NCI-H146 treated with DMSO at 0.1 percent for 48 hours (cell line): ENCODE measurements at regions not wholly inside any gene's neighbourhood (a gene's known extent, or its start where the extent isn't known, plus 50 kb on each side); places are given as distances from the start of the nearest gene placed in this dataset.
A peak's percentile ranks its signal among the peaks of the same experiment; 100 is the strongest.
"Not testable (repeated sequence)": the region's sequence is repeated elsewhere in the genome, so short reads cannot be mapped to it uniquely, and the experiment has no call there.

Experiments used
- DNase-seq: peaks from one replicate; lab custom pipeline; 2025; ENCODE audit not compliant: unreplicated experiment; lab: John Stamatoyannopoulos, UW

DNA sequence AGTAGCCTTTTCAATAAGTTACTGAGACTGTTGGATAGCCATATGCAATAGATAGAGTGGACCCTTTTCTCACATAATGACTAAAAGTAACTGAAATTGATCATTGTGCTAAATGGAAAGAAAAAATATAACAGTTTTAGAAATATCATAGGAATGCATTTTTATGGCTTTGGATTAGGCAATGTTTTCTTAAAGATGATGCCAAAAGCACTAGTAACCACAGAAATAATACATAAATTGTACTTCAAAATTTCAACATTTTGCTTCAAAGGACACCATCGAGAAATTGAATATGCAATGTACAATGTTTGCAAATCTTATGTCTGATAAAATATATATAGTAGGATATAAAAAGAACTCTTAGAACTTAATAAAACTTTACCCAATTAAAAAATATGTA, 1267.5 kb upstream of the CDH9 start:
- no peak for DNase-seq

DNA sequence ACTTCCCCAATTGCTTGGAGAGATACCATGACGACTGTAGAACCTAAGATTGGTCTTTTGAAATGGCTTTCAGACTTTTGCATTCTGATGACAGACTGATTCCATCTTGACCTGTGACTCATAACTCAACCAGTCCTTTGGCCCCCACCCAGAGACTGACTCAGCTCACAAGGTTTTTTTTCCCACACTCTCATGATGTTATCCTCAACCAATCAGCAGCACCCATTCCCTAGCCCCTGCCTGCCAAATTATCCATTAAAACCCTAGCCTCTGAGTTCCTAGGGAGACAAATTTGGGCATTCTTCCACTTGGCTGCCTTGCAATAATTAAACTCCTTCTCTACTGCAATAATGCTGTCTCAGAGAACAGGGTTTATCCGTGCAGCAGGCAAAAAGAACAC, 1263.3 kb upstream of the CDH9 start:
- DNase-seq: no peak

DNA sequence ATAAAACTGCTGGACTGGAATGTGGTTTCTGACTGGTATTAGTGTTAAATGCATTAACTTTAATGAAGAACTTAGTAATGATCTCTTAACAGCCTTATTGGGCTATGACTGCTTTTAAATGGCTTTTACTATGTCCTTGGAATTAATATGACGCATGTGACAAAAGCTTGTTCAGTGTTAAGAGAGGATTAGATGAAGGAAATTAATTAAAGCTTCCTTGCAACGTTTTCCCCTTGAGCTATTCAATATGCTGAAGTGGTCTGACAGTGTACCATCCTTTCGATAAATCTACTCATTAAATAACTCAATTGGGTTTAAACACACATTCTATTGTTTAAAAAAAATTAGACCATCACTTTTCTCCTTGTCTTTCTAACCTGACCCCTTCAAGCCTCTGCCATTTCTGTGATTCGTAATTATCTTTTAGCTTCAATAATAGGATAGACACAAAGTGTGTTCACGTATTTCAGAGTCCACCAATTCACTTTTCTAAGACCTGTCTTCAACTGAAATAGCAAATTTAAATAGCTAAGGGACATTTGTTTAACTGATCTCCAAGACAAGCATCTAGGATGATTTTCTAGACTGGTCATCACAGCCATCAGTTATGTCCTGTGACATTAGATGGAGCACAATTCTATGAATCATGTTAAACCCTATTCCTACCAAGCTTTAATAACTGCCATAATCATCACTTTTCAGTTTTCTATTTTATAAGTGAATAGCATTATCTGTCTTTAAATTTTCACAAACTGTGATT, 1258.0 kb upstream of the CDH9 start:
- DNase-seq: no peak

DNA sequence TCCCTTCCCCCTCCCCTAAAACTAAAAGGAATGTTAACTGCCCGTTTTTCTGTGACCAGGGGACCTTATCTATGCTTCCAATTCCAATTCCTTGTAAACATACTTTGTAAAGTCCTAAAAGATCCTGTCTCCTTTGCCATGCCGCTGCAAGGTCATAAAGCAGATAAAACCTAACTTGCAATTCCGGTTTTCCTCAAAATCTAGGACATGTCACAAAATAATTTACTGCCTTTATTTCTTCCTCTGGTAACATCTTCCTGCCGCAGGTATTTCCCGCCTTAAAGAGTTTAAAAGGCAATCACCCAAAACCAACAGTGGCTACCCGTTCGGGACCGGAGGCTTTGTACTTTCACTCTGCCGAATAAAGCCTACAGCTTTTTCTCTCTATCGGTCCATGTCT, 1248.6 kb upstream of the CDH9 start:
- not testable (repeated sequence) for DNase-seq

DNA sequence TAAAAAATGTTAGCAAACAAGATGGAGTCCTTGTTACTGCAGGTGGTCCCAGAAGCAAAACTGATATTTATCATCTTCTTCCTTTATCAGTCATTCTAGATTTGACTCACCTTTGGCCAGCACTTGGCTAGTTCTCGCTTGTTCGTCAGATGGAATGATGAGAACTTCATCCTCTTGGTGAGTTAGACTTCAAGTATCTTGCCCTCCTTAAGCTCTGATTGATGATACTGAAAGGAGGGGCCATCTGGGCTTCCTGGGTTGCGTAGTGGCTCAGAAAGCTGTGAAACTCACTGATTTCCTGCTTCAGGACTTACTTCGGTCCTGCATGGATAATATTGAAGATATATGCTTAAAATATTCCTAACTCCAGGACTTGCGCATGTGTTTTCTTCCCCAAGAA, 1248.2 kb upstream of the CDH9 start:
- no peak for DNase-seq

DNA sequence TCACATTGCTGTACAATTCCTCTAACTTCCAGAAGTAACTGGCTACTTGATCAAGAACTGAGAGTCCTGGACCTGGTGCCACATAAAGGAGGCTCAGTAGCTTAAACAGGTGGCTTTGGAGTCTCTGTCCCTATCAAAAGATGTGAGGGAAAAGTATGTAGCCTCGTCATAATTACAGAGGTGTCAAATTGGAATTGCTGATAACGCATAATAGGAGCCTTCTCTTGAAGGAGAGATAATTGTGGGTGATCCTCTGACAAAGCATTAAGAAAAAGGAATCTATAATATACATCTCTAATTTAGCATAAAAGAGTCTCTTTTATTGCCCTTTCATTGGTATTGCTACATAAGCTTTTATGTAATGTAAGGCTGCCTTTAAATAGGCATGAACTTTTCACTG, 1246.4 kb upstream of the CDH9 start:
- DNase-seq: peak; percentile 22

DNA sequence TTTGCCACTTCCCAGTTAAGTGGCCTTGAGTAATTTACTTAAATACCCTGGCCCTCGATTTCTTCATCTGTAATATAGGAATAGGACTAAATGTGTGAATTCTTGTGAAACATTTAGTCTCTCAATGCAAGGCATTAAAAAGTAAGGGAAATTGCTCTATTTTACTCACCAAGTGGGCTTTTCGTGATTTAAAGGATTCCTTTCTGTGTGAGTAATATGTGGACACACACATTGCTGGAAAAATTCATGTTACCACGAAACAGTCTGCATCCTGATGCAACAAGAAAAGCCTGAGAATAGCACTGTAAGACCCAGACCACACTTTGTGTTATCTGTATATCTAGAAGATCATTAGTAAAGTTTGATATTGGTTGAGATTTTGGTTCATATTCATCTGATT, 1243.0 kb upstream of the CDH9 start:
- no peak for DNase-seq

DNA sequence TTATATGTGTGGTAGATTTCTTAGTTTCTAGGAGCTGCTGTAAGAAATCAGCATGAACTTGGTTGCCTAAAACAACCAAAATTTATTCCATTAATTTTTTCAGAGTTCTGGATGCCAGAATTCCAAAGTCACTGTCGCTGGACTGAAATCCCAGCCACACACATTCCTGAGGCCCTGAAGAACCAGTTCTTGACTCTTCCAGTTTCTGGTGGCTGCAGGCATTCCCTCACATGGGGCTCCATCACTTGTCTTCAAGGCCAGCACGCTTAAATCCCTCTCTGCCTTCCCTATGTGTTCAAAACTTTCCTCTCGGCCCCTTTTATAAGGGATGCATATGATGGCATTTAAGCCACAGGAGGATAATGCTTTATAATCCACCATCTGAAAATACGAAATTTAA, 1237.5 kb upstream of the CDH9 start:
- no peak for DNase-seq

DNA sequence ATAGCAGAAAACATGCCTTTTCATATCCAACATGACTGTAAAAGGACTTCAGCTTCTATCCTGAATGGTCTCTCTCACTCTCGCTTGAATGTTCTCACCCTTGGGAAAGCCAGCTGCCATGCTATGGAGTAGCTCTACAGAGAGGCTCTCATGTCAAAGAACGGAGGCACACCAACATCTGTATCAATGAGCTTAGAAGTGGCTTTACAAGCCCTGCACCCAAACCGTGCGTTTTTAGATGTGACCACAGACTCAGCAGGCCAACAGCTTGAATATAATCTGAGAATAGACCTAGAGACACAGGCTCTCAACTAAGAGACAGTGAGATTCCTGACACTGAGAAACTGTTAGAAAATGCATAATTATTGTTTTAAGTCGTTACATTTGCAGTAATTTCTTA, 1231.6 kb upstream of the CDH9 start:
- no peak for DNase-seq

DNA sequence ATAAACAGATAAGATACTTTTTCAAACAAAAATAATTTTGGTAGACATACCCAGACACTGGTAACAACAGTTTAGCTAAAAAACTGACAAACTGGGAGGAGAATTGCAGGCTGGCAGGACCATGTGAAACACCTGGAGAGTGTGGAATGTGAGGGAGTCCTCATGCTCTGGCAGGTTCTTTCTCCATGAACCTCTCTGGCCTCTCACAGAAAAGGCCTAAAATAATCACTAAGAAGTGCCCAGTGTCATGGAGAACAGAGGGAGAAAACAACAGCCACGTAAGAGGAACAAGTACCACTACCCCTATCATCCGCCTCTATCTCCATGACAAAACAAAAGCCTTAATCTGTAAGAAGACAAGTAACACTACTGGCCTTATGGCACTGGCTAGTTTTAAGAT, 1227.5 kb upstream of the CDH9 start:
- DNase-seq: no peak

DNA sequence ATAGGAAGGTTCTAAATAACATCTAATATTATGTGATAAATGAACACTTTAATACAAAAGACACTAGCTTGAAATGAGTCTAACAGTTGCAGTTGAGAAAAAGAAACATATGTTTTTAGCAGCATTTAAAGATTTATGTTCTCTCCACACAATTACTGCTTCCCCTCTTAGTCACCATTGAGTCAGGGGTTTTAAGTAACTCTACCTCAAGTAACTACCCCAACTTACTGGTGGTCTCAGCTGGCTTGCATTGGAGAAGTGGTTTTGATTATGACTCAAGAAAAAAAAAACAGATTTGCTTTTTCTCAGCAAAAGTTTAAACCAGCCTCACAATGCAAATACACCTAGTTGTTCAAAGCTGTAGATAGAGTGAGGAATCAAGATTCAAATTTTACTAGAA, 1216.5 kb upstream of the CDH9 start:
- no peak for DNase-seq

DNA sequence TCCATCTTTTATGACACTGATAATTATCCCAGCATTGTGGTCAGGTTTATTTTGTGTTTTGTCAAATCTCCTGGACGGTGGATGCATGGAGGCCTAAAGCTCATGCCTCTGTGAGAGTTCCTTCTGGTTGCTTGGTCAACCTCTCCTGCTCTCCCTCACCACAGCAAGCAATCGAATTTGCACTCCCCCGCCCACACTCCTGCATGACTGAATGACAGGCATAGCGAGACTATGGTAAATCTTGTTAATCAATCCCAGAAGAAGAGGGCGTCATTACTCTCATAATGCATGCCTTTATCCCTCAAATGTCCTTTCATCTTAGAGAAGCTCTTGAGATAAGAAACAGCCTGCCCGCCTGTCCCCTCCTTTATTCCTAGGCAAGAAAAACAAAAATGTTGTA, 1215.0 kb upstream of the CDH9 start:
- no peak for DNase-seq

DNA sequence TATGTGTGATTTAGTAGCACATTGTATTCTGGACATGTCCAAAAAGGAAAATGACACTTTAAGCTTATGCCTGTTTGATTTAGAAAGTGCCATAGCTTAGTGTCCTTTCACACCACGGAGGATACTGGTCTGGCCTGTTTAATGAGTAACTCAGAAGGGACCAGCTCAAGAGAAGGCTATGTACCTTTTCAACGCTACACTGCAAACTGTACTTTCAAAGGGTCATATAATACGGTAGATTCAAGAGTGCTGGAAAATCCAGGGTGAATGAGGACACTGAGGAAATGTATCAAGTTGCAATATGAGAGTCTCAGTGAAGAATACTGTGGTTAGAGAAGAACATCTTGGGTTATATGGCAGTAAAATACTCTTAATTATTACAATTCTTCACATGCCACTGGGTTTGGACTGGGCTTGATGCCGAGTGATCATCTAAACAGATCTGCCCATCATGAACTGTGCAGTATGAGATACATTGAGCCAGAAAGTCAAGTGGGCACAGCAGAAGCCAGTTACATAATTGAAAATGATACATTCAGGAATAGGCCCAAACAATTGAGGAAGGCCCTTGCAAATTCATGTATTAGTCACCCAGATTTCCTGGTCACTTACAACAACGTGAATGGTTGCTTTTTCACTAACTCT, 1211.5 kb upstream of the CDH9 start:
- DNase-seq: no peak

DNA sequence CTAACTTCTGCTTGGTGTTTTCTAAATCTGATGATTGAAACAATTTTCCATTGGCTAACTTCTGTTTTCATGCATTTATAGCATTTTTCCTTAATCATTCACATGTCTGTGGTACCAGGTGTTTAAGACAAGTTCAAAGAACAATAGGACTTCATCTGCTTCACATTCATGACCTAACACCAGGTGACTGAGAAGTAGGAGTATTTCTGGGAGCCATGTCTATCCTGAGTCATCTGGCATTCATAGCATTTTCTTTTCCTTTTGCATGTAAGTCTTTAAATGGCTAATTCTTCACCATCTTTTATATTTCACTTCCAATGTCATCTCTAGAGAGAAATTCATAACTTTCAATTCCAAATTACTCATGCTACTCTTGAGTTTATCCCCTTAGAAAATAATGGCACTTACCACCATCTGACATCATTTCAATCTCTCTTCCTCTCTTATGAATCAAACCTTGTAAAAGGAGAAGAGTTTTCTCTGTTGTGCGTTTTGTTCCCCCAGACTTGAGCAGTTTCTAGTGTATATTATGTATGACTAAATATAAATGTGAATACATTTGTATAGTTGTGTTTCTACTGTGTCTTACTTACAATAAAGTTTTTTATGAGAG, 1196.1 kb upstream of the CDH9 start:
- no peak for DNase-seq

DNA sequence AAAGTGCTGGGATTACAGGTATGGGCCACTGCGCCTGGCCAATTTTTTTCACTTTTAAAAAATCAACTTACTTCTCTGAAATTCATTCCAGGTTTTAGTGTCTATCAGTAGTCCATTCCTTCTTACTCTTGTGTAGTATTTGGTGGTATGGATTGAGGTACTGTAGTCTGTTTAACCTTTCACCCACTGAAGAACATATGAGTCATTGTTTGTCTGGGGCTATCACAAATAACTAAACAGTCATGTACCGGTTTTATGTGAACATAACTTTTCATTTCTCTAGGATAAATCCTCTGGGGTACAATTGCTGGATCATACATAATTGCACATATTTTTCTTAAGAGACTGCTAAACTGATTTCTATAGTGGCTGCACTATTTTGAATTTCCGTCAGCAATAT, 1188.0 kb upstream of the CDH9 start:
- no peak for DNase-seq

DNA sequence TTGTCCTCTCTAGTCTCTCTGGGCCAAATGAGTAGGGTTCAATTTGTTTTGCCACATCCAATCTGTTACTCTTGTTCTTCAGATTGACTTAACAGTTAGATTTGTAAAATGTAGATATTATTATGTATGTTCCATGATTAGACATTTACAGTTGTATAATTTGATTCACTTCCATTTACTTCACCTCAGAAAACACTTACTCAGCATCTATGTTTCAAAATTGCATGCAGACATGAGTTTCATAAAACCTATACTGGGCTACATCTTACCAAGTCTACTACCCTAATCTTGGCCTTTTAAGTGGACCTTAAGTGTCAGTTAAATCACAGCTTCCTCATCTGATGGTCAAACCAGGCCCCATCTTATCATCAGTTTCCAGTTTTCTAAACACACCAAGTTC, 1181.2 kb upstream of the CDH9 start:
- no peak for DNase-seq

DNA sequence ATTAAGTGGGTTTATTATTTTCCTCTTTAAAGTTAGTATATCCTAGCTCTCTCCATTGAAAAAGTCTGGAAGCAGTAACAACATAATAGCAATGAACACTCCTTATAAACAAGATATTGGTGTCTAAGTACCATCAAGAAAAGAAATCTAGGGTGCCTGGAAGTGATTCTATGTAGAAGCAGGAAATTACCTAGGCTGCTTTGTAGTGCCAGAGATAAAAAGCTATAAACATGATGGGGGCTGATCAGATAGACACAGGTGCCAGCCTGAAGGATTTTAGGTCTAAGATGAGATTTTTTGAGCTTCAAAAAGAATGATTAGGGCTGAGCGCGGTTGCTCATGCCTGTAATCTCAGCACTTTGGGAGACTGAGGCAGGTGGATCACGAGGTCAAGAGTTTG, 1179.3 kb upstream of the CDH9 start:
- DNase-seq: no peak

DNA sequence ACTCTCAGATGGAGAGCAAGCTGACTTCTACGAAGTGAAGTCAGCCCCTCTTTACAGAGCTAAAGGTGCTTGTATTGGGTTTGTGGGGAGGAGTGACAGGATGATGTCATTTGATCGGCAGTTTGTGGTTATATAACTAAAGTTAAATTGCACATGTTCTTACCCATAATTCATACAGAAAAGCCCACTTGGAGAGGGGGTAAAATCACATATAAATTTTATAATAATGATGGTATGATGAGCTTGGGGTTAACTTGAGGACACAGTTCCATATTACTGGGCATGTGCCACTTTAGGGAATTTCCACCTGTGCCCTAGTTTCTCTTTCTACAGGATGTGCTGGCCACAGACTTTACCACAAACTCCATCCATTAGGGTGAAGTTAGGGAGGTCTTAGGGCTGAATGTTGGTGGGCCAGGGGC, 1178.6 kb upstream of the CDH9 start:
- DNase-seq: no peak

DNA sequence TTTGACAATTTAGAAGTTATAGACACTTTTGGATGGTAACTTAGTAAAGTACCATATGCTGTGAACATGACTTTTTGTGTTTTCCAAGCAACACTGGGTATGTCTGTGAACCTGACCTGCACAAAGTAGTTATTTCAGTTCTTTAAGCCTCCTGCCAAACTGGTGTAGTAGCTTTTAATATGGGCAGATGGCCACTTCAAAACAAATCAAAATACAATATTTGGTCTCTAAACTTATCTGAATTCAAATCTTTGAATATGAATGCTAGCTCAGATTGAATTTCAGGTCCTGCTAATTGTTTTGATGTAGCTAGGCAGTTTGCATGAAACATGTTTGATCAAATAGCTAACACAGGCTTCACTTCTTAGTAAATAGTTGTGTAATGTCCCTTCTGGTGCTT, 1176.7 kb upstream of the CDH9 start:
- no peak for DNase-seq

DNA sequence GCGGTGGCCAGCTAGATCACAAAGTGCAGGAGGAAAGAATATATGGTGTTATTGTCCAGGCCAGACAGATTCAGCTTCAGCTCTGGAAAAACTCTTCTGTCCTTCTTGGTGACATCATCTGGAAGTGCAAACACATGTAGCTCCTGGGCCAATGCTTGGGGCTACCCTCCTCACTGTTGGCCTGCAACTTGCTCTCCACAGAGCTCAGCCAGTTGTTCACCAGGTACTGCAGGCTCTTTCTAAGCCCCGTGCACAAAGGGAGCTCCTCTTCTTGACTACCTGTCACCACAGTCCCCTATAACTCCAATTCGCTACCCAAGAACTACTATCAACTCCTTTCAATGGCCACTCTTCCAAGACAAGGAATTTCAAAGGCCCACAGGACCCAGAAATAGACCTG, 1175.9 kb upstream of the CDH9 start:
- no peak for DNase-seq

DNA sequence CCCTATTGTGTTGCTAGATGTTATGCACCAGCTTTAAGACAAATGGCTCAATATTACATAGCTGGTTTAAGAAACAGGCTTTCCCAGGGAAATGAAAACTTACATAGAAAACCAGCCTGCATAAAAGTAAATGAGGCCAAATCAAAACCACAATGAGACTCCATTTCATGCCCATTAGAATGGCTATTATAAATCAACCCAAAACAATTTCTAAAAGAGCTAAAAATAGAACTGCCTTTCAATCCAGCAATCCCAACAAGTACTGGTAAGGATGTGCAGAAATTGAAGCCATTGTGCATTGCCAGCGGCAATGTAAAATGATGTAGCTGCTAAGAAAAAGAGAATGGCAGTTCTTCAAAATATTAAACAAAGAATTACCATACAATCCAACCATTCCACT, 1170.0 kb upstream of the CDH9 start:
- DNase-seq: no peak

DNA sequence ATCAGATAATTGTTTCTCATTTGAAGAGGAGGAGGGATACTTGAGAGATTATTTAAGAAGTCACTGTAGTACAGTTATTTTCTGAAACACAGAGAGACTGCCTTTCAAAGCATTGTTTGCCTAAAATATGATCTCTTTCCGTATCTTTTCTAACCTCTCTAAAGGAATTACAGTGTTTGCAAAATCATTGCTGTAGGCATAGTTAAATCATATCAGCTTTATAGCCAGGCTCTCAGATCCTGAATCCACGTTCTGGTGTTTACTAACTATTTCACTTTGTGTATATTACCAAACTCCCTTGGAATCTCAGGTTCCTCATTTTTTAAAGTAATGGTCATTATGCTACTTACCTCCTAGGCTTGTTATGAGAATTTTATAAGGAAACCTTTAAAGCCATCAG, 1151.6 kb upstream of the CDH9 start:
- peak; percentile 4 for DNase-seq

DNA sequence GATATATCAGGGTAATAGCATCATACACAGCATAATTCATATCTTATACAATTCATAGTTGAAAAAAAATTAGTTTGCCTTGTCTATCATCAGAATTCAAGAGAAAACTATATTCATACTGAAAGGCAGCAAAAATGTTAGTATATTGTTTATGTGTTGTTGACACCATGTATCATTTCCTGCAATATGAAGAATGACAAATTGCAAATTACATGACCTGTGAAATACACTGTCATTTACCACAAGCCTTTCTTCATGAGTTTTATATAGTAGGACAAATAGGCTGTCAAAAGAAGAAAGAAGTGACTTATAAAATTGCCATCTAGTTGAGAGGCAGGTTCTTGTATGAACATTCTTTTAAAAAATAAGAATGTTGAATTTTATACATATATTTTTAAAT, 1136.3 kb upstream of the CDH9 start:
- DNase-seq: no peak
